HEK293 (cell line): ENCODE measurements at regions not wholly inside any gene's neighbourhood (a gene's known extent, or its start where the extent isn't known, plus 50 kb on each side); places are given as distances from the start of the nearest gene placed in this dataset.

Experiments
- CTCF ChIA-PET: fragments of 350-600 bp; formaldehyde crosslinking; extraction: SDS; loops from one replicate; lab custom pipeline; 2021; ENCODE audit warnings: antibody characterized with exemption; lab: Yijun Ruan, JAX
- POLR2A ChIA-PET: fragments of 300-600 bp; formaldehyde crosslinking; extraction: SDS; loops from one replicate; lab custom pipeline; 2020; ENCODE audit warnings: antibody characterized with exemption, inconsistent platforms; lab: Yijun Ruan, JAX
- H3K27ac ChIP-seq: fragments of 200-500 bp; sonication (Bioruptor generic); 2 replicates; pipeline ENCODE4 v1.5.1; 2014; ENCODE audit warnings: low read depth, low read length, control low read depth, inconsistent platforms; ENCODE audit errors: extremely low read depth
- H3K36me3 ChIP-seq, 2 experiments: fragments of 200-500 bp in 1 of 2; sonication (Bioruptor generic) in 1 of 2; 1 replicate in 1 of 2; 2 replicates in 1 of 2; pipeline ENCODE4 v1.5.1; 2014 to 2017; ENCODE audit warnings: inconsistent platforms in 2 of 2, low read length in 2 of 2; ENCODE audit not compliant: control insufficient read depth in 2 of 2, insufficient read depth in 1 of 2
- H3K4me1 ChIP-seq: fragments of 200-500 bp; sonication (Bioruptor generic); 2 replicates; pipeline ENCODE4 v1.5.1; 2014; ENCODE audit warnings: mild to moderate bottlenecking, low read length, inconsistent platforms; ENCODE audit not compliant: control insufficient read depth, insufficient read depth
- H3K4me3 ChIP-seq: 2 replicates; pipeline ENCODE4 v1.5.1; 2011; ENCODE audit warnings: low read depth, mild to moderate bottlenecking, control low read depth, low read length, moderate library complexity
- H3K9me3 ChIP-seq: fragments of 200-500 bp; sonication (Bioruptor generic); 2 replicates; pipeline ENCODE4 v1.5.1; 2014; ENCODE audit warnings: low read depth, low read length, inconsistent platforms; ENCODE audit not compliant: control insufficient read depth, insufficient read depth
- CTCF ChIP-seq: fragments of 450-650 bp; formaldehyde crosslinking; IDR thresholded peaks from 2 replicates; pipeline ENCODE4 v1.5.1; 2016; ENCODE audit warnings: missing biosample characterization, missing genetic modification characterization
- GLIS1 ChIP-seq: fragments of 450-650 bp; formaldehyde crosslinking; IDR thresholded peaks from 2 replicates; pipeline ENCODE4 v1.5.1; 2016; ENCODE audit warnings: missing biosample characterization, missing genetic modification characterization
- PATZ1 ChIP-seq: fragments of 450-650 bp; formaldehyde crosslinking; IDR thresholded peaks from 2 replicates; pipeline ENCODE4 v1.5.1; 2016; ENCODE audit warnings: missing biosample characterization, missing genetic modification characterization
- PBX3 ChIP-seq: sonication (generic); formaldehyde crosslinking; IDR thresholded peaks from 2 replicates; pipeline ENCODE4 v1.8.1; 2022; ENCODE audit warnings: mild to moderate bottlenecking, moderate library complexity, missing genetic modification reagents
- REPIN1 ChIP-seq: fragments of 450-650 bp; formaldehyde crosslinking; IDR thresholded peaks from 2 replicates; pipeline ENCODE4 v1.5.1; 2017; ENCODE audit warnings: missing biosample characterization, missing genetic modification characterization, low read depth
- TSHZ1 ChIP-seq: fragments of 450-650 bp; formaldehyde crosslinking; IDR thresholded peaks from 2 replicates; pipeline ENCODE4 v1.5.1; 2016; ENCODE audit warnings: missing biosample characterization, missing genetic modification characterization, borderline replicate concordance
- ZBTB26 ChIP-seq: fragments of 450-650 bp; formaldehyde crosslinking; optimal IDR thresholded peaks from 2 replicates; pipeline ENCODE3; 2016; ENCODE audit warnings: missing biosample characterization, mild to moderate bottlenecking, missing genetic modification characterization
- ZIC2 ChIP-seq: fragments of 450-650 bp; formaldehyde crosslinking; IDR thresholded peaks from 2 replicates; pipeline ENCODE4 v1.5.1; 2016; ENCODE audit warnings: missing biosample characterization, missing genetic modification characterization
- ZNF133 ChIP-seq: fragments of 450-650 bp; formaldehyde crosslinking; IDR thresholded peaks from 2 replicates; pipeline ENCODE4 v1.5.1; 2016; ENCODE audit warnings: missing biosample characterization, missing genetic modification characterization
- ZNF157 ChIP-seq: fragments of 450-650 bp; formaldehyde crosslinking; IDR thresholded peaks from 2 replicates; pipeline ENCODE4 v1.5.1; 2016; ENCODE audit warnings: missing biosample characterization, missing genetic modification characterization
- ZNF214 ChIP-seq: fragments of 450-650 bp; formaldehyde crosslinking; IDR thresholded peaks from 2 replicates; pipeline ENCODE4 v1.5.1; 2017; ENCODE audit warnings: missing biosample characterization, mild to moderate bottlenecking, missing genetic modification characterization, borderline replicate concordance
- ZNF221 ChIP-seq: fragments of 450-650 bp; formaldehyde crosslinking; IDR thresholded peaks from 2 replicates; pipeline ENCODE4 v1.5.1; 2017; ENCODE audit warnings: missing biosample characterization, missing genetic modification characterization, borderline replicate concordance
- ZNF292 ChIP-seq: fragments of 450-650 bp; formaldehyde crosslinking; IDR thresholded peaks from 2 replicates; pipeline ENCODE4 v1.5.1; 2016; ENCODE audit warnings: low read depth, missing biosample characterization, missing genetic modification characterization, borderline replicate concordance
- ZNF558 ChIP-seq: fragments of 450-650 bp; formaldehyde crosslinking; IDR thresholded peaks from 2 replicates; pipeline ENCODE4 v1.5.1; 2016; ENCODE audit warnings: missing biosample characterization, missing genetic modification characterization
- ZNF654 ChIP-seq: fragments of 450-650 bp; formaldehyde crosslinking; IDR thresholded peaks from 2 replicates; pipeline ENCODE4 v1.5.1; 2016; ENCODE audit warnings: low read depth, missing biosample characterization, missing genetic modification characterization
- ZNF747 ChIP-seq: fragments of 450-650 bp; formaldehyde crosslinking; IDR thresholded peaks from 2 replicates; pipeline ENCODE4 v1.5.1; 2016; ENCODE audit warnings: missing biosample characterization, missing genetic modification characterization
- ZSCAN4 ChIP-seq: fragments of 450-650 bp; formaldehyde crosslinking; IDR thresholded peaks from 2 replicates; pipeline ENCODE4 v1.5.1; 2017; ENCODE audit warnings: missing biosample characterization, missing genetic modification characterization
- ZSCAN5A ChIP-seq: fragments of 450-650 bp; formaldehyde crosslinking; IDR thresholded peaks from 2 replicates; pipeline ENCODE4 v1.5.1; 2016; ENCODE audit warnings: missing biosample characterization, missing genetic modification characterization

- no peak for TF ChIP-seq ZBTB26 (tag by site-specific recombination)
- no peak for TF ChIP-seq GLIS1 (tag by site-specific recombination)
- TF ChIP-seq PBX3 (CRISPR knock-in tag) = no peak
- TF ChIP-seq ZIC2 = no peak
- no peak for TF ChIP-seq REPIN1 (tag by site-specific recombination)
Observed at GRCh38 chr2:41129988-41130387, 678.1 kb upstream of the SLC8A1 start (continued).

- Histone ChIP-seq H3K36me3 (no peaks in the 10 kb centered on the region), H3K27ac (no peak overlapping the region), H3K4me1 (no peaks in the 10 kb centered on the region), H3K9me3 (no peaks in the 10 kb centered on the region), H3K4me3 (no peak overlapping the region)
- ChIA-PET POLR2A (no interaction called here), CTCF (no interaction called here)
- TF ChIP-seq ZNF157 (tag by site-specific recombination) (no peak), ZNF558 (tag by site-specific recombination) (no peak), ZNF133 (tag by site-specific recombination) (no peak), ZNF654 (tag by site-specific recombination) (no peak), PATZ1 (no peak), ZNF747 (no peak), ZSCAN5A (tag by site-specific recombination) (no peak), ZSCAN4 (tag by site-specific recombination) (no peak), CTCF (tag by site-specific recombination) (no peak), ZNF221 (no peak), ZNF214 (no peak), ZNF292 (tag by site-specific recombination) (no peak), TSHZ1 (no peak)
Observed at GRCh38 chr2:41137031-41137430, 685.1 kb upstream of the SLC8A1 start.
